H1 (cell line): ENCODE measurements at regions not wholly inside any gene's neighbourhood (a gene's known extent, or its start where the extent isn't known, plus 50 kb on each side); places are given as distances from the start of the nearest gene placed in this dataset.

Experiments used
- CTCF ChIA-PET: fragments of 300-600 bp; sonication (Branson Sonifier 250); formaldehyde crosslinking; loops from one replicate; lab custom pipeline; 2021; ENCODE audit not compliant: partially characterized antibody; lab: Charles Lee
- POLR2A ChIA-PET: fragments of 300-600 bp; sonication (Branson Sonifier 250); formaldehyde crosslinking; loops from one replicate; lab custom pipeline; 2021; ENCODE audit warnings: inconsistent platforms; ENCODE audit not compliant: partially characterized antibody; lab: Charles Lee
- DNase-seq, 2 experiments: peaks; one replicate each; pipeline versions ENCODE4 v3.0.0 to v3.0.0-alpha.2; 2010 to 2022; ENCODE audit warnings: low spot score in 2 of 2, low read depth in 1 of 2, mixed read lengths in 1 of 2
- FAIRE-seq: peaks from 2 replicates; lab custom pipeline; 2011; peaks lifted over from hg19 to GRCh38; lab: Jason Lieb, UNC
- H2AFZ ChIP-seq: 2 replicates; pipeline ENCODE4 v1.8.1; 2012; ENCODE audit warnings: low read length, inconsistent platforms
- H2AK5ac ChIP-seq: 2 replicates; pipeline ENCODE4 v1.6.1; 2013; ENCODE audit warnings: low read depth, low read length
- H2BK120ac ChIP-seq: replicated peaks from 2 replicates; pipeline ENCODE3; 2013; ENCODE audit warnings: low read depth, low read length, inconsistent platforms
- H2BK12ac ChIP-seq: 2 replicates; pipeline ENCODE4 v1.6.1; 2013; ENCODE audit warnings: low read depth, low read length
- H2BK15ac ChIP-seq: 2 replicates; pipeline ENCODE4 v1.6.1; 2013; ENCODE audit warnings: low read length
- H2BK20ac ChIP-seq: 2 replicates; pipeline ENCODE4 v1.6.1; 2013; ENCODE audit warnings: low read length
- H2BK5ac ChIP-seq: 2 replicates; pipeline ENCODE4 v1.6.1; 2013; ENCODE audit warnings: low read depth, low read length
- H3K14ac ChIP-seq: 2 replicates; pipeline ENCODE4 v1.6.1; 2013; ENCODE audit warnings: inconsistent platforms; ENCODE audit not compliant: insufficient read length
- H3K18ac ChIP-seq: 2 replicates; pipeline ENCODE4 v1.6.1; 2013; ENCODE audit warnings: low read length; ENCODE audit errors: extremely low read depth
- H3K23ac ChIP-seq: 2 replicates; pipeline ENCODE4 v1.6.1; 2013; ENCODE audit warnings: inconsistent platforms; ENCODE audit not compliant: insufficient read length
- H3K23me2 ChIP-seq: 2 replicates; pipeline ENCODE4 v1.6.1; 2013; ENCODE audit warnings: low read depth, low read length
- H3K27ac ChIP-seq: 2 replicates; pipeline ENCODE4 v1.6.1; 2011; ENCODE audit warnings: low read depth, low read length, inconsistent platforms
- H3K27me3 ChIP-seq, 4 experiments: replicated peaks in 1 of 4; 1 replicate in 1 of 4; 2 replicates in 3 of 4; pipeline versions ENCODE4 v1.6.1 to v1.8.1; 2011 to 2013; ENCODE audit warnings: low read length in 3 of 4, mild to moderate bottlenecking in 3 of 4, inconsistent platforms in 2 of 4, mixed read lengths in 2 of 4, moderate library complexity in 1 of 4; ENCODE audit not compliant: control insufficient read depth in 3 of 4, insufficient read depth in 3 of 4; ENCODE audit errors: extremely low read depth in 1 of 4
- H3K36me3 ChIP-seq, 4 experiments: 2 replicates each; pipeline versions ENCODE4 v1.6.1 to v1.8.1; 2011 to 2013; ENCODE audit warnings: mild to moderate bottlenecking in 4 of 4, low read length in 3 of 4, moderate library complexity in 2 of 4, control low read depth in 1 of 4, inconsistent platforms in 1 of 4; ENCODE audit not compliant: insufficient read depth in 4 of 4, control insufficient read depth in 2 of 4
- H3K4ac ChIP-seq: replicated peaks from 2 replicates; pipeline ENCODE3; 2013; ENCODE audit warnings: low read length, low read depth, mixed read lengths, inconsistent platforms; ENCODE audit not compliant: insufficient read length
- H3K4me1 ChIP-seq, 4 experiments: replicated peaks in 1 of 4; 1 replicate in 1 of 4; 2 replicates in 3 of 4; pipeline versions ENCODE4 v1.6.1 to v1.8.1; 2011 to 2013; ENCODE audit warnings: low read length in 3 of 4, inconsistent platforms in 2 of 4, mixed read lengths in 1 of 4; ENCODE audit not compliant: insufficient read depth in 4 of 4, control insufficient read depth in 3 of 4
- H3K4me2 ChIP-seq, 2 experiments: 2 replicates each; pipeline versions ENCODE4 v1.6.1 to v1.8.1; 2011 to 2013; ENCODE audit warnings: low read depth in 2 of 2, low read length in 2 of 2, control low read depth in 1 of 2, inconsistent platforms in 1 of 2, mild to moderate bottlenecking in 1 of 2; ENCODE audit not compliant: insufficient read depth in 1 of 2
- H3K4me3 ChIP-seq, 4 experiments: fragments of 200-600, 300-600 bp in 1 of 4; sonication (generic), shearing (Covaris generic), sonication (Bioruptor Twin) in 1 of 4; 2 replicates each; pipeline versions ENCODE4 v1.5.1 to v1.8.1; 2011 to 2016; ENCODE audit warnings: low read length in 4 of 4, low read depth in 3 of 4, control low read depth in 2 of 4, inconsistent platforms in 2 of 4, mild to moderate bottlenecking in 2 of 4, mixed read lengths in 1 of 4, moderate library complexity in 1 of 4; ENCODE audit not compliant: insufficient read depth in 2 of 4; ENCODE audit errors: extremely low read depth in 1 of 4
- H3K56ac ChIP-seq: replicated peaks from 2 replicates; pipeline ENCODE3; 2013; ENCODE audit warnings: low read depth, mild to moderate bottlenecking, mixed read lengths, low read length, inconsistent platforms; ENCODE audit not compliant: insufficient read length
- H3K79me1 ChIP-seq: 2 replicates; pipeline ENCODE4 v1.6.1; 2013; ENCODE audit warnings: low read depth, low read length, control low read depth
- H3K79me2 ChIP-seq, 2 experiments: 2 replicates each; pipeline versions ENCODE4 v1.6.1 to v1.8.1; 2012 to 2013; ENCODE audit warnings: low read length in 2 of 2, mild to moderate bottlenecking in 2 of 2, inconsistent platforms in 1 of 2; ENCODE audit not compliant: insufficient read depth in 2 of 2, control insufficient read depth in 1 of 2
- H3K9ac ChIP-seq, 4 experiments: replicated peaks in 1 of 4; 1 replicate in 1 of 4; 2 replicates in 3 of 4; pipeline versions ENCODE4 v1.6.1 to v1.8.1; 2011 to 2013; ENCODE audit warnings: low read depth in 3 of 4, low read length in 3 of 4, control low read depth in 2 of 4, mild to moderate bottlenecking in 2 of 4, moderate library complexity in 2 of 4, inconsistent platforms in 1 of 4; ENCODE audit errors: extremely low read depth in 1 of 4
- H3K9me3 ChIP-seq, 2 experiments: 2 replicates each; pipeline versions ENCODE4 v1.6.1 to v1.8.1; 2012 to 2013; ENCODE audit warnings: mild to moderate bottlenecking in 2 of 2, moderate library complexity in 2 of 2, control low read depth in 1 of 2, inconsistent platforms in 1 of 2, low read depth in 1 of 2, low read length in 1 of 2, mixed read lengths in 1 of 2; ENCODE audit not compliant: insufficient read depth in 2 of 2
- H4K20me1 ChIP-seq, 2 experiments: replicated peaks in 1 of 2; 2 replicates each; pipeline versions ENCODE3 to v1.8.1; 2011 to 2013; ENCODE audit warnings: inconsistent platforms in 2 of 2, low read length in 2 of 2, mild to moderate bottlenecking in 1 of 2; ENCODE audit not compliant: insufficient read depth in 2 of 2, control insufficient read depth in 1 of 2
- H4K5ac ChIP-seq: 2 replicates; pipeline ENCODE4 v1.6.1; 2013; ENCODE audit warnings: low read length, low read depth, mixed read lengths, inconsistent platforms; ENCODE audit not compliant: insufficient read length
- H4K8ac ChIP-seq: 2 replicates; pipeline ENCODE4 v1.8.0; 2013; ENCODE audit warnings: mild to moderate bottlenecking, moderate library complexity, low read length, inconsistent platforms; ENCODE audit not compliant: insufficient read depth; ENCODE audit errors: extremely low read depth
- H4K91ac ChIP-seq: replicated peaks from 2 replicates; pipeline ENCODE3; 2013; ENCODE audit warnings: low read length, mixed read lengths, inconsistent platforms; ENCODE audit not compliant: insufficient read length
- CEBPB ChIP-seq: IDR thresholded peaks from 2 replicates; pipeline ENCODE4 v1.6.1; 2012; ENCODE audit warnings: low read depth, low read length
- KDM1A ChIP-seq: fragments of 200-600, 300-600 bp; sonication (generic); IDR thresholded peaks from 2 replicates; pipeline ENCODE4 v1.7.1; 2016; ENCODE audit warnings: mild to moderate bottlenecking, low read length, borderline replicate concordance
- RAD21 ChIP-seq, 2 experiments: IDR thresholded peaks in 1 of 2; conservative IDR thresholded peaks in 1 of 2; 2 replicates each; pipeline ENCODE4 v1.6.1; 2011; ENCODE audit warnings: low read depth in 2 of 2, low read length in 2 of 2, improper control_type of control experiment in 1 of 2, inconsistent platforms in 1 of 2, mild to moderate bottlenecking in 1 of 2, moderate library complexity in 1 of 2
- YY1 ChIP-seq: IDR thresholded peaks from 2 replicates; pipeline ENCODE4 v1.6.1; 2011; ENCODE audit warnings: low read depth, mild to moderate bottlenecking, low read length
- WGBS, 2 experiments: shearing (Covaris generic) in 1 of 2; methylation state at CpG; one replicate each; pipeline versions ENCODE4 v1.1.6 to v1.1.7; 2013 to 2015; ENCODE audit warnings: low lambda C conversion rate in 2 of 2, mixed read lengths in 2 of 2, inconsistent platforms in 1 of 2, low coverage in 1 of 2, missing lambda C conversion rate in 1 of 2; ENCODE audit not compliant: insufficient replicate concordance in 2 of 2, insufficient coverage in 1 of 2, insufficient read length in 1 of 2; ENCODE audit errors: extremely low coverage in 1 of 2, missing lambda C conversion rate in 1 of 2; 5-methylcytosine and 5-hydroxymethylcytosine counted together

- Histone ChIP-seq H3K14ac (peak overlapping the region; percentile 69), H3K23ac (no peak overlapping the region), H3K79me1 (no peaks in the 10 kb centered on the region), H3K36me3 (no peaks in the 10 kb centered on the region), H3K27me3 (no peaks in the 10 kb centered on the region), H3K18ac (no peak overlapping the region), H2BK15ac (no peak overlapping the region), H3K4me1 (no peaks in the 10 kb centered on the region), H4K5ac (no peak overlapping the region), H3K27ac (no peak overlapping the region), H3K9ac (no peak overlapping the region), H2BK20ac (no peak overlapping the region), H3K4ac (no peak overlapping the region), H2AK5ac (no peak overlapping the region), H3K9me3 (no peaks in the 10 kb centered on the region), H3K4me3 (no peak overlapping the region), H2BK12ac (no peak overlapping the region), H3K23me2 (no peaks in the 10 kb centered on the region), H2AFZ (no peak overlapping the region), H3K79me2 (no peaks in the 10 kb centered on the region), H3K56ac (no peak overlapping the region), H3K4me2 (no peak overlapping the region), H4K91ac (no peak overlapping the region), H4K8ac (no peak overlapping the region), H2BK5ac (no peak overlapping the region), H4K20me1 (no peaks in the 10 kb centered on the region), H2BK120ac (no peak overlapping the region)
- DNase-seq: no peak
- WGBS, 2 experiments: 88% methylated on average over 2 of the region's 2 CpGs; no CpG with 5 or more reads in 1 of the 2 experiments
- no peak for FAIRE-seq
- CTCF ChIA-PET: interaction anchor here (0.8 to 2.3 kb wide), 12 partner anchors 10 to 578 kb away, joined by 3 to 5 read pairs (median 3); no protein-coding TSS in a partner anchor
- POLR2A ChIA-PET: no interaction called here
- TF ChIP-seq RAD21 (IDR thresholded peaks at IDR 0.05 in 1 of 2, conservative IDR thresholded peaks at IDR 0.05 in 1 of 2; ENCODE audit: low read depth in 2 of 2, low read length in 2 of 2): no peak
- no peak for TF ChIP-seq YY1
- no peak for TF ChIP-seq KDM1A
- TF ChIP-seq CEBPB: no peak
These were observed 353.2 kb upstream of the CWC22 start for GRCh38 chr2:180360283-180360618.
